HG03045 (cell line): ENCODE measurements at regions not wholly inside any gene's neighbourhood (a gene's known extent, or its start where the extent isn't known, plus 50 kb on each side); places are given as distances from the start of the nearest gene placed in this dataset.

Source experiments
- ATAC-seq: cut with Tn5 transposase; IDR thresholded peaks from one replicate; pipeline ENCODE4 v1.9.1; 2021; ENCODE audit warnings: mild to moderate bottlenecking, moderate library complexity; ENCODE audit not compliant: unreplicated experiment

GRCh38 chr1:94599095-94599813 lies 57.7 kb upstream of the F3 start:
- no peak for ATAC-seq

- ATAC-seq, result no peak
These were observed 56.1 kb upstream of the F3 start for GRCh38 chr1:94597701-94598100.

- no peak for ATAC-seq
These were observed 54.7 kb upstream of the F3 start for GRCh38 chr1:94596260-94596659.

- ATAC-seq, result no peak
These were observed 54.1 kb upstream of the F3 start for GRCh38 chr1:94595658-94596057.

- ATAC-seq, result no peak
These were observed 52.1 kb upstream of the F3 start for GRCh38 chr1:94593611-94594010.

- no peak for ATAC-seq
These were observed 51.0 kb upstream of the F3 start for GRCh38 chr1:94592571-94592920.

- ATAC-seq, result no peak
These were observed 50.4 kb upstream of the F3 start for GRCh38 chr1:94591823-94592570.
